Immature natural killer cell (primary cell): ENCODE measurements at regions not wholly inside any gene's neighbourhood (a gene's known extent, or its start where the extent isn't known, plus 50 kb on each side); places are given as distances from the start of the nearest gene placed in this dataset.

Experiments
- DNase-seq, 3 donors: peaks; one replicate each; pipeline ENCODE4 v3.0.0; 2022; ENCODE audit warnings: mixed read lengths in 1 of 3
- H3K27ac Mint-ChIP-seq, 6 donors: one replicate each; pipeline ENCODE4 v1.8.0; 2020; ENCODE audit warnings: mixed read lengths in 6 of 6, mild to moderate bottlenecking in 5 of 6, inconsistent platforms in 4 of 6, moderate library complexity in 3 of 6
- H3K27me3 Mint-ChIP-seq, 3 donors: one replicate each; pipeline ENCODE4 v1.8.0; 2020 to 2021; ENCODE audit warnings: low read depth in 3 of 3, mild to moderate bottlenecking in 3 of 3, mixed read lengths in 3 of 3, moderate library complexity in 3 of 3, inconsistent platforms in 1 of 3
- H3K36me3 Mint-ChIP-seq, 3 donors: one replicate each; pipeline ENCODE4 v1.8.0; 2020; ENCODE audit warnings: mixed read lengths in 3 of 3, inconsistent platforms in 2 of 3, mild to moderate bottlenecking in 2 of 3
- H3K4me1 Mint-ChIP-seq, 2 donors: one replicate each; pipeline ENCODE4 v1.8.0; 2020; ENCODE audit warnings: inconsistent platforms in 2 of 2, mild to moderate bottlenecking in 2 of 2, mixed read lengths in 2 of 2, moderate library complexity in 1 of 2
- H3K4me3 Mint-ChIP-seq, 5 donors: one replicate each; pipeline ENCODE4 v1.8.0; 2020; ENCODE audit warnings: mild to moderate bottlenecking in 5 of 5, mixed read lengths in 5 of 5, inconsistent platforms in 3 of 5, moderate library complexity in 3 of 5
- H3K9me3 Mint-ChIP-seq, 6 donors: one replicate each; pipeline ENCODE4 v1.8.0; 2020; ENCODE audit warnings: mild to moderate bottlenecking in 6 of 6, mixed read lengths in 6 of 6, inconsistent platforms in 4 of 6, moderate library complexity in 3 of 6

- H3K9me3 Mint-ChIP-seq: peaks cover under 1 to 9% (median 8%) of the 10 kb centered on the region in 6 donors
- peaks cover 0 to under 1% (median 0%) of the 10 kb centered on the region in 3 donors for H3K36me3 Mint-ChIP-seq
- no peak overlapping the region for H3K27ac Mint-ChIP-seq
- DNase-seq: no peak
- H3K27me3 Mint-ChIP-seq: peaks cover 2 to 18% (median 6%) of the 10 kb centered on the region in 3 donors
- no peaks in the 10 kb centered on the region for H3K4me1 Mint-ChIP-seq
- no peak overlapping the region for H3K4me3 Mint-ChIP-seq
These were observed 96.3 kb downstream of the TRIM29 start for GRCh38 chr11:120041625-120042024.

GRCh38 chr11:120040151-120040840, 97.6 kb downstream of the TRIM29 start:
- no peak for DNase-seq
- Mint-ChIP-seq H3K27me3 (peaks cover 2 to 10% (median 5%) of the 10 kb centered on the region in 3 donors), H3K27ac (no peak overlapping the region), H3K36me3 (no peaks in the 10 kb centered on the region), H3K4me1 (no peaks in the 10 kb centered on the region), H3K4me3 (no peak overlapping the region), H3K9me3 (peaks cover 0 to 2% (median 0%) of the 10 kb centered on the region in 6 donors)

- Mint-ChIP-seq H3K36me3 (no peaks in the 10 kb centered on the region), H3K27me3 (peaks cover 0 to 8% (median 0%) of the 10 kb centered on the region in 3 donors), H3K9me3 (peaks cover 0 to 1% (median 0%) of the 10 kb centered on the region in 6 donors), H3K4me1 (no peaks in the 10 kb centered on the region), H3K27ac (no peak overlapping the region), H3K4me3 (no peak overlapping the region)
- DNase-seq: no peak
These were observed 98.9 kb downstream of the TRIM29 start for GRCh38 chr11:120039039-120039438.

GRCh38 chr11:120037111-120037510, 100.8 kb downstream of the TRIM29 start:
- DNase-seq: no peak
- H3K27ac Mint-ChIP-seq: no peak overlapping the region
- H3K9me3 Mint-ChIP-seq: no peaks in the 10 kb centered on the region
- H3K27me3 Mint-ChIP-seq: peaks cover 0 to 11% (median 2%) of the 10 kb centered on the region in 3 donors
- H3K4me1 Mint-ChIP-seq: no peaks in the 10 kb centered on the region
- H3K36me3 Mint-ChIP-seq: no peaks in the 10 kb centered on the region
- H3K4me3 Mint-ChIP-seq: no peak overlapping the region

GRCh38 chr11:120035756-120036155, 102.2 kb downstream of the TRIM29 start:
- H3K4me1 Mint-ChIP-seq: no peaks in the 10 kb centered on the region
- H3K9me3 Mint-ChIP-seq: no peaks in the 10 kb centered on the region
- no peaks in the 10 kb centered on the region for H3K36me3 Mint-ChIP-seq
- DNase-seq: no peak
- H3K27me3 Mint-ChIP-seq: peaks cover 0 to 10% (median 2%) of the 10 kb centered on the region in 3 donors
- H3K4me3 Mint-ChIP-seq: no peak overlapping the region
- H3K27ac Mint-ChIP-seq: no peak overlapping the region

GRCh38 chr11:120034881-120035630, 102.9 kb downstream of the TRIM29 start:
- Mint-ChIP-seq H3K27me3 (peaks cover 2 to 10% (median 2%) of the 10 kb centered on the region in 3 donors), H3K9me3 (no peaks in the 10 kb centered on the region), H3K36me3 (no peaks in the 10 kb centered on the region), H3K27ac (no peak overlapping the region), H3K4me3 (no peak overlapping the region), H3K4me1 (no peaks in the 10 kb centered on the region)
- DNase-seq: no peak

- Mint-ChIP-seq H3K27me3 (peaks cover 2 to 11% (median 5%) of the 10 kb centered on the region in 3 donors), H3K9me3 (no peaks in the 10 kb centered on the region), H3K4me1 (no peaks in the 10 kb centered on the region), H3K27ac (no peak overlapping the region), H3K4me3 (no peak overlapping the region), H3K36me3 (no peaks in the 10 kb centered on the region)
- no peak for DNase-seq
These were observed 103.6 kb downstream of the TRIM29 start for GRCh38 chr11:120034176-120034875.

- H3K27me3 Mint-ChIP-seq: peaks cover 7 to 9% (median 7%) of the 10 kb centered on the region in 3 donors
These were observed 105.0 kb downstream of the TRIM29 start for GRCh38 chr11:120032766-120033390.

GRCh38 chr11:120031612-120032600, 106.0 kb downstream of the TRIM29 start:
- Mint-ChIP-seq H3K9me3 (no peaks in the 10 kb centered on the region), H3K4me3 (no peak overlapping the region), H3K4me1 (peaks cover under 1 to 10% of the 10 kb centered on the region in 2 donors), H3K36me3 (no peaks in the 10 kb centered on the region), H3K27me3 (peaks cover 7 to 14% (median 11%) of the 10 kb centered on the region in 3 donors), H3K27ac (no peak overlapping the region)
- no peak for DNase-seq

More at GRCh38 chr11:120032766-120033390, 105.0 kb downstream of the TRIM29 start:
- peaks cover 0 to 4% of the 10 kb centered on the region in 2 donors for H3K4me1 Mint-ChIP-seq
- no peaks in the 10 kb centered on the region for H3K36me3 Mint-ChIP-seq
- no peak for DNase-seq
- H3K9me3 Mint-ChIP-seq: no peaks in the 10 kb centered on the region
- H3K27ac Mint-ChIP-seq: no peak overlapping the region
- H3K4me3 Mint-ChIP-seq: no peak overlapping the region

GRCh38 chr11:120031156-120031555, 106.8 kb downstream of the TRIM29 start:
- peaks cover 2 to 17% of the 10 kb centered on the region in 2 donors for H3K4me1 Mint-ChIP-seq
- no peaks in the 10 kb centered on the region for H3K9me3 Mint-ChIP-seq
- DNase-seq: no peak
- H3K36me3 Mint-ChIP-seq: no peaks in the 10 kb centered on the region
- no peak overlapping the region for H3K27ac Mint-ChIP-seq
- no peak overlapping the region for H3K4me3 Mint-ChIP-seq
- H3K27me3 Mint-ChIP-seq: peaks cover 7 to 16% (median 14%) of the 10 kb centered on the region in 3 donors

GRCh38 chr11:120030411-120030810, 107.5 kb downstream of the TRIM29 start:
- Mint-ChIP-seq H3K27me3 (peaks cover 7 to 16% (median 14%) of the 10 kb centered on the region in 3 donors), H3K4me3 (no peak overlapping the region), H3K36me3 (no peaks in the 10 kb centered on the region), H3K9me3 (no peaks in the 10 kb centered on the region), H3K27ac (no peak overlapping the region), H3K4me1 (peaks cover 2 to 17% of the 10 kb centered on the region in 2 donors)
- no peak for DNase-seq

GRCh38 chr11:120029321-120029720, 108.6 kb downstream of the TRIM29 start:
- H3K9me3 Mint-ChIP-seq: no peaks in the 10 kb centered on the region
- no peak overlapping the region for H3K27ac Mint-ChIP-seq

GRCh38 chr11:120028897-120029258, 109.0 kb downstream of the TRIM29 start:
- Mint-ChIP-seq H3K9me3 (no peaks in the 10 kb centered on the region), H3K27me3 (peaks cover 7 to 16% (median 15%) of the 10 kb centered on the region in 3 donors), H3K27ac (no peak overlapping the region), H3K4me3 (no peak overlapping the region), H3K36me3 (no peaks in the 10 kb centered on the region), H3K4me1 (peaks cover 2 to 17% of the 10 kb centered on the region in 2 donors)
- DNase-seq: no peak

More at GRCh38 chr11:120029321-120029720, 108.6 kb downstream of the TRIM29 start:
- DNase-seq: no peak
- H3K4me3 Mint-ChIP-seq: no peak overlapping the region
- peaks cover 2 to 17% of the 10 kb centered on the region in 2 donors for H3K4me1 Mint-ChIP-seq
- peaks cover 7 to 16% (median 14%) of the 10 kb centered on the region in 3 donors for H3K27me3 Mint-ChIP-seq
- no peaks in the 10 kb centered on the region for H3K36me3 Mint-ChIP-seq
